GM23338 (cell line): ENCODE measurements at regions not wholly inside any gene's neighbourhood (a gene's known extent, or its start where the extent isn't known, plus 50 kb on each side); places are given as distances from the start of the nearest gene placed in this dataset.

ENCODE experiments used
- ATAC-seq: fragments of 200-7000 bp; cut with Tn5 transposase; 3 replicates; pipeline ENCODE4 v1.9.1; 2020
- DNase-seq: peaks from one replicate; pipeline ENCODE4 v3.0.0-alpha.2; 2015; ENCODE audit warnings: low spot score
- H2AFZ ChIP-seq: fragments of 200-600 bp; sonication (generic); 2 replicates; pipeline ENCODE4 v1.8.0; 2016; ENCODE audit warnings: antibody characterized with exemption, mild to moderate bottlenecking, moderate library complexity
- H3F3A ChIP-seq: fragments of 200-600 bp; sonication (generic); replicated peaks from 2 replicates; pipeline ENCODE4 v1.8.0; 2017; ENCODE audit warnings: antibody characterized with exemption, mixed run types, low read depth
- H3K27ac ChIP-seq: fragments of 200-600 bp; sonication (generic); 2 replicates; pipeline ENCODE4 v1.6.1; 2016; ENCODE audit warnings: low read depth
- H3K27me3 ChIP-seq: fragments of 200-600 bp; sonication (generic); 2 replicates; pipeline ENCODE4 v1.8.0; 2016; ENCODE audit warnings: mild to moderate bottlenecking, mixed run types, moderate library complexity; ENCODE audit not compliant: insufficient read depth
- H3K36me3 ChIP-seq: fragments of 200-600 bp; sonication (generic); 2 replicates; pipeline ENCODE4 v1.8.0; 2016; ENCODE audit warnings: mild to moderate bottlenecking; ENCODE audit not compliant: insufficient read depth
- H3K4me1 ChIP-seq: fragments of 200-600 bp; sonication (generic); 2 replicates; pipeline ENCODE4 v1.8.0; 2016; ENCODE audit warnings: mild to moderate bottlenecking, moderate library complexity; ENCODE audit not compliant: insufficient read depth
- H3K4me2 ChIP-seq: fragments of 200-600 bp; sonication (generic); 2 replicates; pipeline ENCODE4 v1.7.1; 2017; ENCODE audit warnings: mixed run types
- H3K4me3 ChIP-seq: fragments of 200-600 bp; sonication (generic); 2 replicates; pipeline ENCODE4 v1.6.1; 2016; ENCODE audit warnings: mixed run types
- H3K79me2 ChIP-seq: fragments of 200-600 bp; sonication (generic); replicated peaks from 2 replicates; pipeline ENCODE4 v1.8.0; 2017; ENCODE audit warnings: mild to moderate bottlenecking; ENCODE audit not compliant: insufficient read depth
- H3K9me2 ChIP-seq: fragments of 200-600 bp; sonication (generic); 2 replicates; pipeline ENCODE4 v1.8.0; 2017; ENCODE audit not compliant: insufficient read depth
- H4K20me1 ChIP-seq: fragments of 200-600 bp; sonication (generic); replicated peaks from 2 replicates; pipeline ENCODE4 v1.8.0; 2017; ENCODE audit warnings: mild to moderate bottlenecking; ENCODE audit not compliant: insufficient read depth
- H3K27ac Mint-ChIP-seq: 2 replicates; pipeline ENCODE4 v1.8.0; 2020; ENCODE audit warnings: inconsistent platforms, mild to moderate bottlenecking, moderate library complexity, mixed read lengths
- H3K27me3 Mint-ChIP-seq: 3 replicates; pipeline ENCODE4 v1.8.0; 2022; ENCODE audit warnings: low read depth, mild to moderate bottlenecking, moderate library complexity, mixed read lengths, inconsistent platforms; ENCODE audit not compliant: insufficient read depth, poor library complexity
- H3K36me3 Mint-ChIP-seq: 3 replicates; pipeline ENCODE4 v1.8.0; 2021; ENCODE audit warnings: low read depth, mild to moderate bottlenecking, inconsistent platforms, moderate library complexity, mixed read lengths
- H3K4me1 Mint-ChIP-seq: 3 replicates; pipeline ENCODE4 v1.8.0; 2020; ENCODE audit warnings: mild to moderate bottlenecking, inconsistent platforms, mixed read lengths
- H3K4me3 Mint-ChIP-seq: 3 replicates; pipeline ENCODE4 v1.8.0; 2021; ENCODE audit warnings: moderate library complexity, mild to moderate bottlenecking, inconsistent platforms, mixed read lengths
- H3K9me3 Mint-ChIP-seq: 3 replicates; pipeline ENCODE4 v1.8.0; 2020; ENCODE audit warnings: moderate library complexity, mild to moderate bottlenecking, inconsistent platforms, mixed read lengths
- ETS1 ChIP-seq: IDR thresholded peaks from 2 replicates; pipeline ENCODE4 v1.6.1; 2016; ENCODE audit warnings: antibody characterized with exemption
- EZH2 ChIP-seq: fragments of 200-600 bp; sonication (generic); IDR thresholded peaks from one replicate; pipeline ENCODE4 v1.8.0; 2017; ENCODE audit warnings: antibody characterized with exemption, mild to moderate bottlenecking, low read depth; ENCODE audit not compliant: unreplicated experiment
- EZH2phosphoT487 ChIP-seq: fragments of 200-600 bp; sonication (generic); IDR thresholded peaks from one replicate; pipeline ENCODE4 v1.8.1; 2018; ENCODE audit warnings: antibody characterized with exemption; ENCODE audit not compliant: unreplicated experiment
- NANOG ChIP-seq: IDR thresholded peaks from 2 replicates; pipeline ENCODE4 v1.6.1; 2016; ENCODE audit warnings: antibody characterized with exemption, borderline replicate concordance
- REST ChIP-seq: IDR thresholded peaks from one replicate; pipeline ENCODE4 v1.6.1; 2018; ENCODE audit warnings: antibody characterized with exemption; ENCODE audit not compliant: unreplicated experiment
- STAT1 ChIP-seq: IDR thresholded peaks from one replicate; pipeline ENCODE4 v1.6.1; 2016; ENCODE audit warnings: antibody characterized with exemption; ENCODE audit not compliant: unreplicated experiment
- ZNF114 ChIP-seq: fragments of 250-450 bp; sonication (Bioruptor Pico); IDR thresholded peaks from 2 replicates; pipeline ENCODE4 v1.5.0; 2020; ENCODE audit warnings: mild to moderate bottlenecking, moderate library complexity
- ZNF462 ChIP-seq: fragments of 250-450 bp; sonication (Bioruptor Pico); IDR thresholded peaks from 2 replicates; pipeline ENCODE4 v1.5.0; 2020; ENCODE audit warnings: mild to moderate bottlenecking, moderate library complexity

GRCh38 chr2:238564286-238564920, 137.7 kb downstream of the ASB1 start (continued):
- TF ChIP-seq REST (no peak), ZNF114 (no peak), STAT1 (no peak), EZH2phosphoT487 (no peak), NANOG (no peak)

- Histone ChIP-seq H3K4me2 (no peak overlapping the region), H3F3A (no peaks in the 10 kb centered on the region), H3K9me2 (no peaks in the 10 kb centered on the region), H3K79me2 (no peaks in the 10 kb centered on the region), H4K20me1 (no peaks in the 10 kb centered on the region), H3K27ac (no peak overlapping the region), H3K36me3 (no peaks in the 10 kb centered on the region), H3K27me3 (no peaks in the 10 kb centered on the region), H3K4me3 (no peak overlapping the region), H3K4me1 (no peaks in the 10 kb centered on the region), H2AFZ (no peak overlapping the region)
- Mint-ChIP-seq H3K27me3 (peaks cover 11% of the 10 kb centered on the region), H3K4me3 (no peak overlapping the region), H3K27ac (no peak overlapping the region), H3K36me3 (no peaks in the 10 kb centered on the region; the same call in 2 of the 3 replicates), H3K9me3 (no peaks in the 10 kb centered on the region), H3K4me1 (peaks cover 5% of the 10 kb centered on the region; the same call in 1 of the 3 replicates)
- TF ChIP-seq STAT1 (no peak), ETS1 (no peak), EZH2 (no peak)
- DNase-seq: no peak
- ATAC-seq: no peak
These were observed 138.3 kb downstream of the ASB1 start for GRCh38 chr2:238565031-238565430.

GRCh38 chr2:238566001-238566645, 139.4 kb downstream of the ASB1 start:
- no peak overlapping the region for H3K27ac ChIP-seq
- Mint-ChIP-seq H3K36me3 (no peaks in the 10 kb centered on the region; the same call in 2 of the 3 replicates), H3K4me3 (no peak overlapping the region), H3K9me3 (no peaks in the 10 kb centered on the region), H3K27ac (no peak overlapping the region), H3K27me3 (peaks cover 11% of the 10 kb centered on the region), H3K4me1 (peaks cover 5% of the 10 kb centered on the region; the same call in 1 of the 3 replicates)
- H3K79me2 ChIP-seq: no peaks in the 10 kb centered on the region
- no peak for ATAC-seq
- no peaks in the 10 kb centered on the region for H3K9me2 ChIP-seq
- no peaks in the 10 kb centered on the region for H4K20me1 ChIP-seq
- no peaks in the 10 kb centered on the region for H3F3A ChIP-seq
- no peaks in the 10 kb centered on the region for H3K36me3 ChIP-seq
- DNase-seq: no peak
- H3K4me2 ChIP-seq: no peak overlapping the region
- H3K4me3 ChIP-seq: no peak overlapping the region
- no peak overlapping the region for H2AFZ ChIP-seq
- no peaks in the 10 kb centered on the region for H3K27me3 ChIP-seq
- H3K4me1 ChIP-seq: no peaks in the 10 kb centered on the region
- no peak for TF ChIP-seq ZNF462
- no peak for TF ChIP-seq STAT1
- no peak for TF ChIP-seq EZH2
- no peak for TF ChIP-seq ZNF114
- no peak for TF ChIP-seq NANOG
